WI38 (cell line): ENCODE measurements at regions not wholly inside any gene's neighbourhood (a gene's known extent, or its start where the extent isn't known, plus 50 kb on each side); places are given as distances from the start of the nearest gene placed in this dataset.
"Not testable (repeated sequence)": the region's sequence is repeated elsewhere in the genome, so short reads cannot be mapped to it uniquely, and the experiment has no call there.

Experiments used
- H3K4me3 ChIP-seq: 2 replicates; pipeline ENCODE4 v1.5.1; 2011; ENCODE audit warnings: low read depth, mild to moderate bottlenecking, control low read depth, low read length
- CTCF ChIP-seq: IDR thresholded peaks from 2 replicates; pipeline ENCODE4 v1.5.1; 2012; ENCODE audit warnings: low read depth, mild to moderate bottlenecking, control low read depth, low read length

- no peak for TF ChIP-seq CTCF
- H3K4me3 ChIP-seq = no peak overlapping the region
Observed at GRCh38 chrX:7512845-7513244, 330.1 kb upstream of the VCX start.

GRCh38 chrX:7503251-7503650, 339.7 kb upstream of the VCX start:
- TF ChIP-seq CTCF = no peak
- no peak overlapping the region for H3K4me3 ChIP-seq

- H3K4me3 ChIP-seq = no peak overlapping the region
- no peak for TF ChIP-seq CTCF
Observed at GRCh38 chrX:7500386-7500785, 342.6 kb upstream of the VCX start.

GRCh38 chrX:7486505-7486904, 338.6 kb upstream of the PUDP start:
- no peak overlapping the region for H3K4me3 ChIP-seq
- TF ChIP-seq CTCF = no peak

GRCh38 chrX:7485061-7485460, 337.1 kb upstream of the PUDP start:
- H3K4me3 ChIP-seq = no peak overlapping the region
- no peak for TF ChIP-seq CTCF

- no peak overlapping the region for H3K4me3 ChIP-seq
- no peak for TF ChIP-seq CTCF
Observed at GRCh38 chrX:7480721-7481120, 332.8 kb upstream of the PUDP start.

DNA sequence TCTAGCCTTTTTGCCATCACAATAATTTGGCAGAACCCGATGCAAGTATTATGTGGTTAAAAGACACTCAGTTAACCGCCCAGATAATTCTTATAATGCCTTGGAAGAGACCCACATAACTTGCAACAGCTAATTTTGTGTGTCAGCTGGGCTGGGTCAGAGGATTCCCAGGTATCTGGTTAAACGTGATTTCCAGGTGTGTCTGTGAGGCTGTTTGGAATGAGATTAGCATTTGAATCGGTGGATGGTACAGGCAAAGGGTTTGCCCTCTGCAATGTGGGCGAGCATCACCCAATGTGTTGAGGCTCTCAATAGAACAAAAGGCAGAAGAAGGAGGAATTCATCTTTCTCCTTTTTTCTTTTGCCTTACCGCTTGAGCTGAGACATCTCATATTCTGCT, 314.2 kb upstream of the PUDP start:
- TF ChIP-seq CTCF = no peak
- no peak overlapping the region for H3K4me3 ChIP-seq

DNA sequence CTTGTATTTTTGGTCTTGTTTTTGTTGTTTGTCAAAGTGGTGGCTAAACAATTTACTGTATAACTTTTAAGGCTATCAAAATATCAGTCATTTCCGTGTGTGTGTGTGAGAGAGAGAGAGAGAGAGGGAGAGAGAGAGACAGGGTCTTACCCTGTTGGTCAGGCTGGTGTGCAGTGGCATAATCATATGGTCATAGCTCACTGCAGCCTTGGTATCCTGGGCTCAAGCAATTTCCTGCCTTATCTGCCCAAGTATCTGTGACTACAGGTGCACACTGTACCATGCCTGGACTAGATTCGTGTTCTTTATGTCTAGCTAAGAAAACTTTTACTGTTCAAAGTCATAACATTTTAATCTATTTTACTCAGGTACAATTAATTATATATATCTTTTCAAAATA, 313.1 kb upstream of the PUDP start:
- not testable (repeated sequence) for H3K4me3 ChIP-seq
